Hepatocyte (in vitro differentiated cells): ENCODE measurements at regions not wholly inside any gene's neighbourhood (a gene's known extent, or its start where the extent isn't known, plus 50 kb on each side); places are given as distances from the start of the nearest gene placed in this dataset.

ENCODE experiments used
- DNase-seq: peaks from one replicate; pipeline ENCODE4 v3.0.0-alpha.2; 2016; ENCODE audit warnings: low spot score
- H2AFZ ChIP-seq: fragments of 200-600 bp; sonication (generic); 2 replicates; pipeline ENCODE4 v1.6.0; 2016; ENCODE audit warnings: antibody characterized with exemption, mild to moderate bottlenecking
- H3K27ac ChIP-seq: fragments of 200-600 bp; sonication (generic); 2 replicates; pipeline ENCODE4 v1.5.1; 2016; ENCODE audit warnings: mild to moderate bottlenecking
- H3K27me3 ChIP-seq: fragments of 200-600 bp; sonication (generic); 2 replicates; pipeline ENCODE4 v1.6.1; 2016
- H3K36me3 ChIP-seq: fragments of 200-600 bp; sonication (generic); replicated peaks from 2 replicates; pipeline ENCODE4 v1.5.1; 2016; ENCODE audit warnings: low read depth; ENCODE audit not compliant: insufficient read depth
- H3K4me1 ChIP-seq: fragments of 200-600 bp; sonication (generic); 2 replicates; pipeline ENCODE4 v1.5.1; 2016; ENCODE audit warnings: mild to moderate bottlenecking, moderate library complexity; ENCODE audit not compliant: insufficient read depth
- H3K4me2 ChIP-seq: fragments of 200-600 bp; sonication (generic); 2 replicates; pipeline ENCODE4 v1.6.0; 2016
- H3K4me3 ChIP-seq: fragments of 200-600 bp; sonication (generic); 2 replicates; pipeline ENCODE4 v1.5.1; 2016; ENCODE audit warnings: mild to moderate bottlenecking
- H3K79me2 ChIP-seq: fragments of 200-600 bp; sonication (generic); 2 replicates; pipeline ENCODE4 v1.6.0; 2017; ENCODE audit warnings: mild to moderate bottlenecking
- H3K9me2 ChIP-seq: fragments of 200-600 bp; sonication (generic); replicated peaks from 2 replicates; pipeline ENCODE4 v1.6.0; 2017; ENCODE audit warnings: mild to moderate bottlenecking; ENCODE audit not compliant: insufficient read depth
- H3K9me3 ChIP-seq: fragments of 200-600 bp; sonication (generic); 2 replicates; pipeline ENCODE4 v1.5.1; 2016; ENCODE audit warnings: low read depth, mild to moderate bottlenecking
- H4K20me1 ChIP-seq: fragments of 200-600 bp; sonication (generic); 2 replicates; pipeline ENCODE4 v1.6.0; 2016; ENCODE audit warnings: mild to moderate bottlenecking; ENCODE audit not compliant: insufficient read depth, poor library complexity, severe bottlenecking
- CTCF ChIP-seq: fragments of 200-600 bp; sonication (generic); IDR thresholded peaks from 2 replicates; pipeline ENCODE4 v1.5.1; 2016; ENCODE audit warnings: antibody characterized with exemption, mild to moderate bottlenecking; ENCODE audit not compliant: poor library complexity
- EZH2 ChIP-seq: fragments of 200-600 bp; sonication (generic); IDR thresholded peaks from 2 replicates; pipeline ENCODE4 v1.6.1; 2016; ENCODE audit warnings: antibody characterized with exemption, mild to moderate bottlenecking, borderline replicate concordance
- EZH2phosphoT487 ChIP-seq: fragments of 200-600 bp; sonication (generic); IDR thresholded peaks from one replicate; pipeline ENCODE4 v1.6.1; 2018; ENCODE audit warnings: antibody characterized with exemption, mild to moderate bottlenecking, low read depth, moderate library complexity; ENCODE audit not compliant: unreplicated experiment, severe bottlenecking
- WGBS: methylation state at CpG from one replicate; pipeline ENCODE4 v1.1.6; 2016; ENCODE audit warnings: low lambda C conversion rate; ENCODE audit errors: missing lambda C conversion rate; 5-methylcytosine and 5-hydroxymethylcytosine counted together

- Histone ChIP-seq H3K79me2 (no peaks in the 10 kb centered on the region), H3K27me3 (no peaks in the 10 kb centered on the region), H4K20me1 (no peaks in the 10 kb centered on the region), H3K4me1 (no peaks in the 10 kb centered on the region), H3K9me3 (no peaks in the 10 kb centered on the region), H3K4me3 (no peak overlapping the region), H3K4me2 (no peak overlapping the region), H3K9me2 (no peaks in the 10 kb centered on the region), H3K36me3 (no peaks in the 10 kb centered on the region), H2AFZ (no peak overlapping the region), H3K27ac (no peak overlapping the region)
- 83% methylated on average over 2 of the region's 2 CpGs for WGBS
- TF ChIP-seq EZH2phosphoT487 (no peak), EZH2 (no peak), CTCF (no peak)
- no peak for DNase-seq
Observed at GRCh38 chr12:28878629-28879028, 270.4 kb upstream of the FAR2 start.

GRCh38 chr12:28879379-28879778 lies 269.7 kb upstream of the FAR2 start:
- Histone ChIP-seq H3K4me2 (no peak overlapping the region), H3K27me3 (no peaks in the 10 kb centered on the region), H3K4me1 (no peaks in the 10 kb centered on the region), H4K20me1 (no peaks in the 10 kb centered on the region), H3K79me2 (no peaks in the 10 kb centered on the region), H3K9me2 (no peaks in the 10 kb centered on the region), H3K4me3 (no peak overlapping the region), H3K36me3 (no peaks in the 10 kb centered on the region), H2AFZ (no peak overlapping the region), H3K27ac (no peak overlapping the region), H3K9me3 (no peaks in the 10 kb centered on the region)
- 96% methylated on average over 2 of the region's 2 CpGs for WGBS
- TF ChIP-seq EZH2, result no peak
- TF ChIP-seq CTCF, result no peak
- no peak for TF ChIP-seq EZH2phosphoT487
- no peak for DNase-seq

- no peak overlapping the region for H3K4me3 ChIP-seq
- 72% methylated on average over 2 of the region's 2 CpGs for WGBS
- no peak overlapping the region for H2AFZ ChIP-seq
- TF ChIP-seq EZH2phosphoT487, result no peak
- TF ChIP-seq EZH2, result no peak
- no peak for TF ChIP-seq CTCF
- no peak overlapping the region for H3K4me2 ChIP-seq
- peak overlapping the region; percentile 26 for H3K27ac ChIP-seq
- no peaks in the 10 kb centered on the region for H4K20me1 ChIP-seq
- no peaks in the 10 kb centered on the region for H3K79me2 ChIP-seq
- H3K36me3 ChIP-seq, result no peaks in the 10 kb centered on the region
- no peaks in the 10 kb centered on the region for H3K9me2 ChIP-seq
- peak; percentile 15 for DNase-seq
- no peaks in the 10 kb centered on the region for H3K27me3 ChIP-seq
- no peaks in the 10 kb centered on the region for H3K9me3 ChIP-seq
- H3K4me1 ChIP-seq, result no peaks in the 10 kb centered on the region
Observed at GRCh38 chr12:28882444-28882843, 266.6 kb upstream of the FAR2 start.

GRCh38 chr12:28883406-28883997 lies 265.6 kb upstream of the FAR2 start:
- Histone ChIP-seq H3K4me1 (no peaks in the 10 kb centered on the region), H2AFZ (no peak overlapping the region), H4K20me1 (no peaks in the 10 kb centered on the region), H3K27me3 (no peaks in the 10 kb centered on the region), H3K36me3 (no peaks in the 10 kb centered on the region), H3K9me3 (no peaks in the 10 kb centered on the region), H3K9me2 (no peaks in the 10 kb centered on the region), H3K27ac (no peak overlapping the region), H3K4me3 (no peak overlapping the region), H3K4me2 (no peak overlapping the region), H3K79me2 (no peaks in the 10 kb centered on the region)
- DNase-seq, result no peak
- 29% methylated on average over 2 of the region's 2 CpGs for WGBS
- TF ChIP-seq EZH2phosphoT487 (no peak), CTCF (no peak), EZH2 (no peak)
